ENCODE measurements at regions not wholly inside any gene's neighbourhood (a gene's known extent, or its start where the extent isn't known, plus 50 kb on each side); places are given as distances from the start of the nearest gene placed in this dataset.

- peaks cover 0 to 3% of the 10 kb centered on the region in 2 donors for H3K27me3 ChIP-seq (ENCODE audit: control insufficient read depth in 2 of 2, insufficient read depth in 2 of 2, low read length in 2 of 2)
- ChIA-PET CTCF (interaction anchor here (0.6 kb wide), 1 partner anchor 34 kb away, joined by 3 read pairs; no protein-coding TSS in a partner anchor), POLR2A (no interaction called here)
- Mint-ChIP-seq H3K4me3 (no peak overlapping the region), H3K27me3 (peaks cover 7 to 31% (median 18%) of the 10 kb centered on the region in 5 donors), H3K9me3 (no peaks in the 10 kb centered on the region), H3K36me3 (no peaks in the 10 kb centered on the region), H3K27ac (no peak overlapping the region), H3K4me1 (no peaks in the 10 kb centered on the region)
- no peak overlapping the region for H3K4me3 ChIP-seq (ENCODE audit: low read length)
- intact Hi-C loops (cut with micrococcal nuclease): no loop called here
- no peaks in the 10 kb centered on the region for H3K9me3 ChIP-seq (ENCODE audit: control insufficient read depth in 2 of 3, low read length in 3 of 3)
- ATAC-seq (no peak), DNase-seq (no peak)
- no peak overlapping the region for H3K27ac ChIP-seq (ENCODE audit: low read depth, low read length)
- no peaks in the 10 kb centered on the region for H3K36me3 ChIP-seq (ENCODE audit: control insufficient read depth in 2 of 3, insufficient read depth in 3 of 3, low read length in 3 of 3)
- no peaks in the 10 kb centered on the region for H3K4me1 ChIP-seq (ENCODE audit: control insufficient read depth in 2 of 2, insufficient read depth in 2 of 2, low read length in 2 of 2)
Measured at GRCh38 chr1:84061336-84061735, 62.4 kb upstream of the TTLL7 start.

- ChIA-PET POLR2A (no interaction called here), CTCF (no interaction called here)
- DNase-seq (no peak), ATAC-seq (no peak)
- Histone ChIP-seq H3K36me3 (ENCODE audit: control insufficient read depth in 2 of 3, insufficient read depth in 3 of 3, low read length in 3 of 3) (no peaks in the 10 kb centered on the region), H3K4me1 (ENCODE audit: control insufficient read depth in 2 of 2, insufficient read depth in 2 of 2, low read length in 2 of 2) (no peaks in the 10 kb centered on the region), H3K4me3 (ENCODE audit: low read length) (no peak overlapping the region), H3K27ac (ENCODE audit: low read depth, low read length) (no peak overlapping the region), H3K9me3 (ENCODE audit: control insufficient read depth in 2 of 3, low read length in 3 of 3) (no peaks in the 10 kb centered on the region), H3K27me3 (ENCODE audit: control insufficient read depth in 2 of 2, insufficient read depth in 2 of 2, low read length in 2 of 2) (peaks cover 0 to 3% of the 10 kb centered on the region in 2 donors)
- Mint-ChIP-seq H3K9me3 (no peaks in the 10 kb centered on the region), H3K4me3 (no peak overlapping the region), H3K4me1 (no peaks in the 10 kb centered on the region), H3K27me3 (peaks cover 7 to 27% (median 13%) of the 10 kb centered on the region in 5 donors), H3K27ac (no peak overlapping the region), H3K36me3 (no peaks in the 10 kb centered on the region)
- intact Hi-C loops (cut with micrococcal nuclease): no loop called here
Measured at GRCh38 chr1:84060781-84061180, 61.8 kb upstream of the TTLL7 start.

DNA sequence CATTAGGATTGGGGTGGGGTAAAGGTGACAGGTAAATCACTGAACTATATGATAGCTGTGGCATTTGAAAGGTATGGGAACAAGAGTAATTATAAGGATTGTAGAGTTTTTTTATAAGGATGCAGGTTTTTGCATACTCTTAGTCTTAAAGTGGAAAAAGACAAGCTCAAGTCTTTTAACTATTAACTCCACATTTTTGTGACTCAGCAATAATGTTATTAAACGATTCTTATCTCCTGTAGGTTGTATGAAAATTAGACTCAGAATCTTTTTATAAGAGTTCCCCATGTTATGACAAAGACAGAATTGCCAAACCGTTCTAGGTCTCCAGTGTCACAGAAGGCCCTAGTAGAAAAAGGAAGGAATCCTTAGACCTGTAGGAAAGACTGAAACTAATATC is 49.9 kb upstream of the TTLL7 start:
- H3K27ac Mint-ChIP-seq: no peak overlapping the region
- H3K4me1 Mint-ChIP-seq: peaks cover 0 to 2% (median 0%) of the 10 kb centered on the region in 7 donors
- H3K9me3 ChIP-seq (ENCODE audit: control insufficient read depth in 2 of 3, low read length in 3 of 3): no peaks in the 10 kb centered on the region
- no peak overlapping the region for H3K4me3 Mint-ChIP-seq
- ChIA-PET POLR2A (no interaction called here), CTCF (no interaction called here)
- no peaks in the 10 kb centered on the region for H3K9me3 Mint-ChIP-seq
- H3K36me3 Mint-ChIP-seq: no peaks in the 10 kb centered on the region
- H3K36me3 ChIP-seq (ENCODE audit: control insufficient read depth in 2 of 3, insufficient read depth in 3 of 3, low read length in 3 of 3): no peaks in the 10 kb centered on the region
- peaks cover 0 to 2% (median 0%) of the 10 kb centered on the region in 5 donors for H3K27me3 Mint-ChIP-seq
- H3K27me3 ChIP-seq (ENCODE audit: control insufficient read depth in 2 of 2, insufficient read depth in 2 of 2, low read length in 2 of 2): no peaks in the 10 kb centered on the region
- H3K4me1 ChIP-seq (ENCODE audit: control insufficient read depth in 2 of 2, insufficient read depth in 2 of 2, low read length in 2 of 2): no peaks in the 10 kb centered on the region
- no peak overlapping the region for H3K4me3 ChIP-seq (ENCODE audit: low read length)
- DNase-seq: no peak
- ATAC-seq: no peak
- intact Hi-C loops (cut with micrococcal nuclease): no loop called here
- H3K27ac ChIP-seq (ENCODE audit: low read depth, low read length): no peak overlapping the region
